Activated CD8-positive, alpha-beta memory T cell treated with anti-CD3 and anti-CD28 coated beads for 4 hours (primary cell): ENCODE measurements at regions not wholly inside any gene's neighbourhood (a gene's known extent, or its start where the extent isn't known, plus 50 kb on each side); places are given as distances from the start of the nearest gene placed in this dataset.

Experiments used
- DNase-seq, 2 donors: peaks; one replicate each; pipeline ENCODE4 v3.0.0-alpha.2; 2020; ENCODE audit warnings: low read depth in 2 of 2

- no peak for DNase-seq
These were observed 151.0 kb downstream of the INSIG2 start for GRCh38 chr2:118239284-118239683.

DNA sequence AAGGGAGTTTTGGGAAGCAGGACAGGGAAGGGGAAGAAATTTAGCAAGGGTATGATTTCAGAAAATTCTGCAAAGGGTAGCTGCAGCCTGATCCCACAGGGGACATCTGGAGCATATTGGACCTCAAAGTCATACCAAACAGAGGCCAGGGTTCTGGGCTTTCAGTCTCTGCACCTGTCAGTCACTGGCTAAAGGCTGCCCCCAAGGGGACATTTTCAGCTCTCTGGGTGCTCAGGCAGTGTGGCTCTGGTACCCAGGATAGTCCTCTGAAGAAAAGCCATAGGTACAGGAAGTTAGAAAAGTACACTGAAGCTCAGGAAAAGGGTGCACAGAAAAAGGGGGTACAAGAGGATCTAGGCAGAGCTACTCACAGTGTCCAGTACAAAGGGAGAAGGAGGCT is 149.2 kb downstream of the INSIG2 start:
- DNase-seq: no peak

- DNase-seq: no peak
These were observed 144.5 kb downstream of the INSIG2 start for GRCh38 chr2:118232796-118233195.

- DNase-seq: no peak
These were observed 144.1 kb downstream of the INSIG2 start for GRCh38 chr2:118232391-118232790.

- no peak for DNase-seq
These were observed 143.5 kb downstream of the INSIG2 start for GRCh38 chr2:118231759-118232158.

GRCh38 chr2:118227698-118228508 is 139.6 kb downstream of the INSIG2 start:
- DNase-seq: no peak

- no peak for DNase-seq
These were observed 137.4 kb downstream of the INSIG2 start for GRCh38 chr2:118225666-118226065.

GRCh38 chr2:118224895-118225311 is 136.6 kb downstream of the INSIG2 start:
- DNase-seq: no peak

DNA sequence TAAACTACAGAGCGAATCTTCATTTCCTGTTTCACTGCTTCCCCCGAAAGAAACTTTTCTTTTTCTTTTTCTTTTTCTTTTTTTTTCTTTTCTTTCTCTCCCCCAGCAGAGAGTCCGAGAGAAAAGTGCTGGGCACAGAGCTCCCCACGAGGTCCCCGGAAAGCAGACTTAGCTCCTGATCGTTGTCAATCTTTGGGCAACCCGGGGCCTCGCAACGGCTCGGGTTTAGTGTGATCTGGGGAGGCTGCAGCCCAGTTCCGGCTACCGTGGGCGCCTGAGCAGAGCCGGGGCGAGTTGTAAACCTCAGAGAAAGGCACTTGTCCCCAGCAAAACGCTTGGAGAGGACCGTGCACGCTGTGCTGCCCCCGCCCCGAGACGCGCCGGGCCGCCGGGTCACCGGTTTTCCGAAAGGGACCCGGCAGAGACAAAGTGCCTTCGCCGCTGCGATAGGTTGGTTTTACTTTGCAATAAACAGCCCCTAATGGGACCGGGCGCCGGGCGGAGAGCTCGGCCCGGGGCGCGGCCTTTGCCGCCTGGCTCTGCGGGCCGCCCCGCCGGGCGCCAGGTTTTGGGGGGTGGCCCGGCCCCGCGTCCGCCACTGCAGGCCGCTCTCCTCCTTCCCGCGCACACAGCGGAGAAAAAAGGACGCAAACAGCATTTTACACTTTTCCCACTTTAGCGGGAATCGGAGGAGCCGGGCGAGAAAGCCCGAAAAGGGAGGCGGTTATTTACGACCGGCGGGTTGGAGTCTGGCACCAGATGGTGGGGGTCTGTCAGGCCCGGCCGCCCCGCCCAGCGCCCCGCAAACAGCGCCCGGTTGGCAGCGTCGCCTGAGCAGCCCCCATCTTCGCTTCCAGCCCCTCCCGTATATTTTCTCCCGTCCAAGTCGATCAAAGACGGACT is 136.0 kb downstream of the INSIG2 start:
- DNase-seq: no peak

DNA sequence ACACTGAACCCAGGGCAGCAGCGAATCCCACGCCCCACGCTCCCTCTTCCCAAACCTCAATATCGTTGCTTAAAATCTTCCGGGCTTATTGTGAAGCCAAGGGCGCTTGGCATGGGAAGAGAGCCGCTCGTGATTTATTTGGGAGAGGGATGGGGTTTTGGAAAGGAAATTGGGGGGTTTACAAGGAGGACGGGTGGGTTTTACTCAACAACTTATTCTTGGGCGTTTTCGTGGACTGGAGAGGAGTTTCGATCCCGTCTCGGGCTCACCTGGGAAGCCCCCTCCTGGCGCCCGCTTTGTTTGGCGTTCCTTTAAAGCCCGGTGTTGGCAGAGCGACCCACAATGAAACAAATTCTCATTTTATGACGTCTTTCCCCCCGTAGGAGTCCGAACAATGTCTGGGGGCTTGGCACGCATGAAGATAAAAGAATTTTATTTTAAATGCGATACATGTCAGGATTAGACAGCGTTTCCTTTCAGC is 135.3 kb downstream of the INSIG2 start:
- no peak for DNase-seq

- DNase-seq: no peak
These were observed 134.6 kb downstream of the INSIG2 start for GRCh38 chr2:118222672-118223421.

GRCh38 chr2:118222273-118222594 is 134.0 kb downstream of the INSIG2 start:
- DNase-seq: no peak

DNA sequence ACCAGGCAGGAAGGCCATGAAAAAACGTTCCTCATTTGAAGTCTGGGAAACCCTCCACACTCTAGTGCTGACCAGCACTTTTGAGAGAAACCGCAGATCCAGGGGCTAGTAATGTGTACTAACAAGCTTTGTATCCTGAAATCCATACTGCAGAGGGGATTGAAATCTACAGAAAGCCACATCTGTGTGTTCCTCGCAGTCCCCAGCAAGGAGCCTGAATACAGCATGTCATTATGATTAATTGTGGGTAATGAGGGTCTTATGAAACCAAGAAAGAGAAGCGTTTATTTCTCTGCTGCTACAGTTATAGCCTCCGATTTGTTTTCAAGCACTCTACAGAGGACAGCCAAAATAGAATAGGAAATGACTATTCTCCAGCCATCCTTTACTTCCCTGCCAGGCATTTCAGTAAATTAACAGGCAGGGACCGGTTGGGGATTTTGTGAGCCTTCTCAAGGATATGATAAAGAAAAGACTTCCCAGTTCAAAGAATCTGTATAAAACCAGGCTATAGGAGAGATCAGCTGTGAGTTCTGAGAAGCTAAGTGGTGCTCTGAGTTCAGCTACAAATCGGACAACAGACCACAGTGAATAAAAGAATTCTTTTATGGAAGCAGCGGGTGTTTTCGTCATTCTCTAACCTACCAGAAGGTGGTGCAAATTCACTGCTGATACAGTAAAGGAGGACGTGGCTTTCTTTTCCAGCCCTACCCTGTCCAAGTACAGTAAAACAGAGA is 133.4 kb downstream of the INSIG2 start:
- peak in 1 of 2 donors; percentile 8 for DNase-seq

DNA sequence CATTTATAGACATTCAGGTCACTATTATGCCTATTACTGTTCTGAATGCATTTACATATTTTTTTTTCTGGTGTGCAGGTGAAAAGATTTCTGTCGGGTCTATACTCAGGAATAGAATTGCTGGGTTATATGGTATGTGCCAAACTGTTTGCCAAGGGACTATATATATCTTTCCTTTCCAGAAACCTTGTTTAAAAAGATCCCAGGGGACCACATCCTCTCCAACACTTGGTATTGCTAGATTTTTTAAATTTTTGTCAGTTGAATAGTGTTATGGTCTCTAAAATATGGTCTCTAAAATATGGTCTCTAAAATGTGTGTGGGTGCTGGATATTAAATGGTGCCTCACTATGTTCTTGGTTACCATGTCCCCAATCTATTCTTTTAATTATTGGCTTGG is 131.3 kb downstream of the INSIG2 start:
- DNase-seq: no peak

- DNase-seq: no peak
These were observed 128.0 kb downstream of the INSIG2 start for GRCh38 chr2:118216224-118216623.

- DNase-seq: no peak
These were observed 121.5 kb downstream of the INSIG2 start for GRCh38 chr2:118209727-118210126.

DNA sequence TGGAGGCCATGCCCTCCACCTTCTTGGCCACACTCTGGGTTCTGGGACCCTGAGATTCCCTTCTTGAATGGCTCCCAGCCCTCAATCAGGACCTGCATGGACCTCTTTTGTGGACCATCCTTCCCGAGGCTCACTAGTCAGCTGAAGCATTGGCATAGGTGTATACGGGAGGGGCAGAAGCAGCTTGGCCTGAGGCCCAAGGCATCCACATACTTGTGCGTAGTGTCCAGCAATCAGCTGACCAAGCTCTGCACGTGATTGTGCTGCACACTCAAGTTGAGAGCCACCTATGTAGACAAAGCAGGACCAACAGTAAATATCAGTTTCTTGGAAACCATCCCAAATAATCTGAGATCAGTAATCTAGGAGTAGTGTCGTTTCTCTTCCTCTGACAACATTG is 119.6 kb downstream of the INSIG2 start:
- DNase-seq: no peak

GRCh38 chr2:118202707-118203303 is 114.5 kb downstream of the INSIG2 start:
- DNase-seq: peak in 1 of 2 donors; percentile 7

GRCh38 chr2:118198268-118198667 is 110.0 kb downstream of the INSIG2 start:
- no peak for DNase-seq

GRCh38 chr2:118197011-118197675 is 108.9 kb downstream of the INSIG2 start:
- DNase-seq: no peak
